ENCODE measurements at regions not wholly inside any gene's neighbourhood (a gene's known extent, or its start where the extent isn't known, plus 50 kb on each side); places are given as distances from the start of the nearest gene placed in this dataset.

- no peak for DNase-seq (ENCODE audit: extremely low read depth in 1 of 2, low read depth in 1 of 2)
These were observed 82.9 kb downstream of the ELOVL4 start for GRCh38 chr6:79864421-79864820.

GRCh38 chr6:79864001-79864400 is 83.4 kb downstream of the ELOVL4 start:
- no peak for DNase-seq (ENCODE audit: extremely low read depth in 1 of 2, low read depth in 1 of 2)

GRCh38 chr6:79863566-79863965 is 83.8 kb downstream of the ELOVL4 start:
- no peak for DNase-seq (ENCODE audit: extremely low read depth in 1 of 2, low read depth in 1 of 2)

GRCh38 chr6:79862711-79863110 is 84.6 kb downstream of the ELOVL4 start:
- DNase-seq (ENCODE audit: extremely low read depth in 1 of 2, low read depth in 1 of 2) = no peak

- no peak for DNase-seq (ENCODE audit: extremely low read depth in 1 of 2, low read depth in 1 of 2)
These were observed 85.2 kb downstream of the ELOVL4 start for GRCh38 chr6:79862126-79862525.

GRCh38 chr6:79861023-79861422 is 86.3 kb downstream of the ELOVL4 start:
- DNase-seq (ENCODE audit: extremely low read depth in 1 of 2, low read depth in 1 of 2) = no peak

- DNase-seq (ENCODE audit: extremely low read depth in 1 of 2, low read depth in 1 of 2) = no peak
These were observed 99.9 kb downstream of the ELOVL4 start for GRCh38 chr6:79847426-79847825.

- DNase-seq (ENCODE audit: extremely low read depth in 1 of 2, low read depth in 1 of 2) = no peak
These were observed 104.8 kb downstream of the ELOVL4 start for GRCh38 chr6:79842376-79843040.

- no peak for DNase-seq (ENCODE audit: extremely low read depth in 1 of 2, low read depth in 1 of 2)
These were observed 105.6 kb downstream of the ELOVL4 start for GRCh38 chr6:79841577-79842375.

- DNase-seq (ENCODE audit: extremely low read depth in 1 of 2, low read depth in 1 of 2) = no peak
These were observed 108.5 kb downstream of the ELOVL4 start for GRCh38 chr6:79838851-79839250.

GRCh38 chr6:79833964-79834284 is 113.4 kb downstream of the ELOVL4 start:
- DNase-seq (ENCODE audit: extremely low read depth in 1 of 2, low read depth in 1 of 2) = no peak

- no peak for DNase-seq (ENCODE audit: extremely low read depth in 1 of 2, low read depth in 1 of 2)
These were observed 113.9 kb downstream of the ELOVL4 start for GRCh38 chr6:79833264-79833963.

- no peak for DNase-seq (ENCODE audit: extremely low read depth in 1 of 2, low read depth in 1 of 2)
These were observed 114.6 kb downstream of the ELOVL4 start for GRCh38 chr6:79832723-79833122.

GRCh38 chr6:79824202-79824601 is 123.2 kb downstream of the ELOVL4 start:
- no peak for DNase-seq (ENCODE audit: extremely low read depth in 1 of 2, low read depth in 1 of 2)

GRCh38 chr6:79821859-79822258 is 125.5 kb downstream of the ELOVL4 start:
- DNase-seq (ENCODE audit: extremely low read depth in 1 of 2, low read depth in 1 of 2) = no peak

- no peak for DNase-seq (ENCODE audit: extremely low read depth in 1 of 2, low read depth in 1 of 2)
These were observed 128.9 kb downstream of the ELOVL4 start for GRCh38 chr6:79818471-79818870.

- no peak for DNase-seq (ENCODE audit: extremely low read depth in 1 of 2, low read depth in 1 of 2)
These were observed 132.4 kb downstream of the ELOVL4 start for GRCh38 chr6:79814940-79815339.

GRCh38 chr6:79813854-79814709 is 133.3 kb downstream of the ELOVL4 start:
- DNase-seq (ENCODE audit: extremely low read depth in 1 of 2, low read depth in 1 of 2) = peak; percentile 8 to 44

GRCh38 chr6:79813143-79813850 is 134.1 kb downstream of the ELOVL4 start:
- DNase-seq (ENCODE audit: extremely low read depth in 1 of 2, low read depth in 1 of 2) = no peak

- no peak for DNase-seq (ENCODE audit: extremely low read depth in 1 of 2, low read depth in 1 of 2)
These were observed 135.2 kb downstream of the ELOVL4 start for GRCh38 chr6:79812195-79812594.
